ENCODE measurements at regions not wholly inside any gene's neighbourhood (a gene's known extent, or its start where the extent isn't known, plus 50 kb on each side); places are given as distances from the start of the nearest gene placed in this dataset.

DNA sequence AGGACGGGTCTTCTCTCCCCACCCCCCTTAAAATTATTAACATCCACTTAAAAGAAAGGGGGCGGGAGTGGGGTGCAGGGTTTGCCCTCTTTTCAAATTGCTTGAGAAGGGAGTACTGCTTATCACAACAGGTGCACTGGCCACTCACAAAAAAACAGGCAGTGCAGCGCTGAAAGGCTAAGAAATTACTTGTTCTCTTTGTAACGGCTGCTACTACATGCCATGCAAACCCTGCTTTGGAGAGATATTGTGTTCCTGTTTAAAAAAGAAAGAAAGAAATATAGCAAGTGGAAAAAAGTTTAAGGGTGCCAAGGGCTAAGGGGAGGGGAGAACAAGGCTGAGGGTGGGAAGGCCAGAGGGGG, 312.7 kb upstream of the JARID2 start:
- Histone ChIP-seq H3K79me2 (replicated peaks; ENCODE audit: insufficient read depth) (no peaks in the 10 kb centered on the region), H3K4me1 (ENCODE audit: insufficient read depth) (peaks cover 9% of the 10 kb centered on the region), H3K36me3 (ENCODE audit: insufficient read depth) (no peaks in the 10 kb centered on the region), H2AFZ (no peak overlapping the region), H3F3A (replicated peaks; ENCODE audit: low read depth) (0 out of 2 replicates have a peak, but pooled peaks cover 8% of the 10 kb centered on the region), H3K4me3 (no peak overlapping the region), H3K27me3 (ENCODE audit: insufficient read depth) (no peaks in the 10 kb centered on the region), H3K9me2 (ENCODE audit: insufficient read depth) (0 out of 2 replicates have a peak, but pooled peaks cover 2% of the 10 kb centered on the region), H3K27ac (ENCODE audit: low read depth) (peak overlapping the region; percentile 55; the same call in 1 of the 2 replicates), H3K4me2 (no peak overlapping the region), H4K20me1 (replicated peaks; ENCODE audit: insufficient read depth) (no peaks in the 10 kb centered on the region)
- Mint-ChIP-seq H3K36me3 (ENCODE audit: low read depth) (no peaks in the 10 kb centered on the region), H3K4me3 (no peak overlapping the region), H3K27ac (no peak overlapping the region), H3K9me3 (no peaks in the 10 kb centered on the region), H3K27me3 (ENCODE audit: insufficient read depth, low read depth, poor library complexity) (peaks cover 4% of the 10 kb centered on the region), H3K4me1 (peaks cover 12% of the 10 kb centered on the region)
- ATAC-seq (peak; percentile 51), DNase-seq (ENCODE audit: low spot score) (peak; percentile 17)
- TF ChIP-seq, protein P1, sequence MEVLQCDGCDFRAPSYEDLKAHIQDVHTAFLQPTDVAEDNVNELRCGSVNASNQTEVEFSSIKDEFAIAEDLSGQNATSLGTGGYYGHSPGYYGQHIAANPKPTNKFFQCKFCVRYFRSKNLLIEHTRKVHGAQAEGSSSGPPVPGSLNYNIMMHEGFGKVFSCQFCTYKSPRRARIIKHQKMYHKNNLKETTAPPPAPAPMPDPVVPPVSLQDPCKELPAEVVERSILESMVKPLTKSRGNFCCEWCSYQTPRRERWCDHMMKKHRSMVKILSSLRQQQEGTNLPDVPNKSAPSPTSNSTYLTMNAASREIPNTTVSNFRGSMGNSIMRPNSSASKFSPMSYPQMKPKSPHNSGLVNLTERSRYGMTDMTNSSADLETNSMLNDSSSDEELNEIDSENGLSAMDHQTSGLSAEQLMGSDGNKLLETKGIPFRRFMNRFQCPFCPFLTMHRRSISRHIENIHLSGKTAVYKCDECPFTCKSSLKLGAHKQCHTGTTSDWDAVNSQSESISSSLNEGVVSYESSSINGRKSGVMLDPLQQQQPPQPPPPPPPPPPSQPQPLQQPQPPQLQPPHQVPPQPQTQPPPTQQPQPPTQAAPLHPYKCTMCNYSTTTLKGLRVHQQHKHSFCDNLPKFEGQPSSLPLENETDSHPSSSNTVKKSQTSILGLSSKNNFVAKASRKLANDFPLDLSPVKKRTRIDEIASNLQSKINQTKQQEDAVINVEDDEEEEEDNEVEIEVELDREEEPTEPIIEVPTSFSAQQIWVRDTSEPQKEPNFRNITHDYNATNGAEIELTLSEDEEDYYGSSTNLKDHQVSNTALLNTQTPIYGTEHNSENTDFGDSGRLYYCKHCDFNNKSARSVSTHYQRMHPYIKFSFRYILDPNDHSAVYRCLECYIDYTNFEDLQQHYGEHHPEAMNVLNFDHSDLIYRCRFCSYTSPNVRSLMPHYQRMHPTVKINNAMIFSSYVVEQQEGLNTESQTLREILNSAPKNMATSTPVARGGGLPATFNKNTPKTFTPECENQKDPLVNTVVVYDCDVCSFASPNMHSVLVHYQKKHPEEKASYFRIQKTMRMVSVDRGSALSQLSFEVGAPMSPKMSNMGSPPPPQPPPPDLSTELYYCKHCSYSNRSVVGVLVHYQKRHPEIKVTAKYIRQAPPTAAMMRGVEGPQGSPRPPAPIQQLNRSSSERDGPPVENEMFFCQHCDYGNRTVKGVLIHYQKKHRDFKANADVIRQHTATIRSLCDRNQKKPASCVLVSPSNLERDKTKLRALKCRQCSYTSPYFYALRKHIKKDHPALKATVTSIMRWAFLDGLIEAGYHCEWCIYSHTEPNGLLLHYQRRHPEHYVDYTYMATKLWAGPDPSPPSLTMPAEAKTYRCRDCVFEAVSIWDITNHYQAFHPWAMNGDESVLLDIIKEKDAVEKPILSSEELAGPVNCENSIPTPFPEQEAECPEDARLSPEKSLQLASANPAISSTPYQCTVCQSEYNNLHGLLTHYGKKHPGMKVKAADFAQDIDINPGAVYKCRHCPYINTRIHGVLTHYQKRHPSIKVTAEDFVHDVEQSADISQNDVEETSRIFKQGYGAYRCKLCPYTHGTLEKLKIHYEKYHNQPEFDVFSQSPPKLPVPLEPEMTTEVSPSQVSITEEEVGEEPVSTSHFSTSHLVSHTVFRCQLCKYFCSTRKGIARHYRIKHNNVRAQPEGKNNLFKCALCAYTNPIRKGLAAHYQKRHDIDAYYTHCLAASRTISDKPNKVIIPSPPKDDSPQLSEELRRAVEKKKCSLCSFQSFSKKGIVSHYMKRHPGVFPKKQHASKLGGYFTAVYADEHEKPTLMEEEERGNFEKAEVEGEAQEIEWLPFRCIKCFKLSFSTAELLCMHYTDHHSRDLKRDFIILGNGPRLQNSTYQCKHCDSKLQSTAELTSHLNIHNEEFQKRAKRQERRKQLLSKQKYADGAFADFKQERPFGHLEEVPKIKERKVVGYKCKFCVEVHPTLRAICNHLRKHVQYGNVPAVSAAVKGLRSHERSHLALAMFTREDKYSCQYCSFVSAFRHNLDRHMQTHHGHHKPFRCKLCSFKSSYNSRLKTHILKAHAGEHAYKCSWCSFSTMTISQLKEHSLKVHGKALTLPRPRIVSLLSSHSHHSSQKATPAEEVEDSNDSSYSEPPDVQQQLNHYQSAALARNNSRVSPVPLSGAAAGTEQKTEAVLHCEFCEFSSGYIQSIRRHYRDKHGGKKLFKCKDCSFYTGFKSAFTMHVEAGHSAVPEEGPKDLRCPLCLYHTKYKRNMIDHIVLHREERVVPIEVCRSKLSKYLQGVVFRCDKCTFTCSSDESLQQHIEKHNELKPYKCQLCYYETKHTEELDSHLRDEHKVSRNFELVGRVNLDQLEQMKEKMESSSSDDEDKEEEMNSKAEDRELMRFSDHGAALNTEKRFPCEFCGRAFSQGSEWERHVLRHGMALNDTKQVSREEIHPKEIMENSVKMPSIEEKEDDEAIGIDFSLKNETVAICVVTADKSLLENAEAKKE (CRISPR knock-in tag; IDR thresholded peaks at IDR 0.05), result no peak
- TF ChIP-seq REST (IDR thresholded peaks at IDR 0.05; ENCODE audit: unreplicated experiment) (no peak), CREB1 (CRISPR knock-in tag; IDR thresholded peaks at IDR 0.05; ENCODE audit: low read depth) (no peak), ZNF114 (CRISPR knock-in tag; IDR thresholded peaks at IDR 0.05) (no peak), STAT1 (IDR thresholded peaks at IDR 0.05; ENCODE audit: unreplicated experiment) (no peak), NANOG (IDR thresholded peaks at IDR 0.05; ENCODE audit: borderline replicate concordance) (no peak), JUNB (IDR thresholded peaks at IDR 0.05; ENCODE audit: unreplicated experiment) (no peak), EZH2phosphoT487 (IDR thresholded peaks at IDR 0.05; ENCODE audit: unreplicated experiment) (no peak), CTCF (conservative IDR thresholded peaks at IDR 0.05; ENCODE audit: low read depth in 2 of 2) (no peak), ZNF331 (CRISPR knock-in tag; IDR thresholded peaks at IDR 0.05; ENCODE audit: low read depth) (no peak)
